Mammary epithelial cell (primary cell): ENCODE measurements at regions not wholly inside any gene's neighbourhood (a gene's known extent, or its start where the extent isn't known, plus 50 kb on each side); places are given as distances from the start of the nearest gene placed in this dataset.

Experiments
- EZH2 ChIP-seq: IDR thresholded peaks from 2 replicates; pipeline ENCODE4 v1.6.1; 2012; ENCODE audit warnings: low read length, inconsistent platforms, borderline replicate concordance
- TF ChIP-seq, protein P1 (sequence below), 2 donors: IDR thresholded peaks in 1 of 2; conservative IDR thresholded peaks in 1 of 2; 2 replicates each; pipeline ENCODE4 v1.5.1; 2011 to 2012; ENCODE audit warnings: inconsistent platforms in 2 of 2, low read length in 2 of 2, mild to moderate bottlenecking in 2 of 2, control low read depth in 1 of 2, low read depth in 1 of 2; ENCODE audit not compliant: insufficient read depth in 1 of 2; ENCODE audit errors: extremely low read depth in 1 of 2

GRCh38 chr6:16947375-16948015 lies 154.4 kb upstream of the STMND1 start:
- TF ChIP-seq, protein P1, sequence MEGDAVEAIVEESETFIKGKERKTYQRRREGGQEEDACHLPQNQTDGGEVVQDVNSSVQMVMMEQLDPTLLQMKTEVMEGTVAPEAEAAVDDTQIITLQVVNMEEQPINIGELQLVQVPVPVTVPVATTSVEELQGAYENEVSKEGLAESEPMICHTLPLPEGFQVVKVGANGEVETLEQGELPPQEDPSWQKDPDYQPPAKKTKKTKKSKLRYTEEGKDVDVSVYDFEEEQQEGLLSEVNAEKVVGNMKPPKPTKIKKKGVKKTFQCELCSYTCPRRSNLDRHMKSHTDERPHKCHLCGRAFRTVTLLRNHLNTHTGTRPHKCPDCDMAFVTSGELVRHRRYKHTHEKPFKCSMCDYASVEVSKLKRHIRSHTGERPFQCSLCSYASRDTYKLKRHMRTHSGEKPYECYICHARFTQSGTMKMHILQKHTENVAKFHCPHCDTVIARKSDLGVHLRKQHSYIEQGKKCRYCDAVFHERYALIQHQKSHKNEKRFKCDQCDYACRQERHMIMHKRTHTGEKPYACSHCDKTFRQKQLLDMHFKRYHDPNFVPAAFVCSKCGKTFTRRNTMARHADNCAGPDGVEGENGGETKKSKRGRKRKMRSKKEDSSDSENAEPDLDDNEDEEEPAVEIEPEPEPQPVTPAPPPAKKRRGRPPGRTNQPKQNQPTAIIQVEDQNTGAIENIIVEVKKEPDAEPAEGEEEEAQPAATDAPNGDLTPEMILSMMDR (conservative IDR thresholded peaks at IDR 0.05 in 1 of 2, IDR thresholded peaks at IDR 0.05 in 1 of 2; ENCODE audit: extremely low read depth in 1 of 2, insufficient read depth in 1 of 2, low read depth in 1 of 2, low read length in 2 of 2), result peak in 1 of 2 donors; percentile 3
- no peak for TF ChIP-seq EZH2
